Keratinocyte (primary cell): ENCODE measurements at regions not wholly inside any gene's neighbourhood (a gene's known extent, or its start where the extent isn't known, plus 50 kb on each side); places are given as distances from the start of the nearest gene placed in this dataset.
A peak's percentile ranks its signal among the peaks of the same experiment; 100 is the strongest.

ENCODE experiments used
- DNase-seq: peaks from one replicate; pipeline ENCODE4 v3.0.0-alpha.2; 2011; ENCODE audit warnings: low read depth, missing footprints, low spot score
- FAIRE-seq: peaks from 2 replicates; lab custom pipeline; 2011; peaks lifted over from hg19 to GRCh38; lab: Jason Lieb, UNC
- H2AFZ ChIP-seq: 2 replicates; pipeline ENCODE4 v1.6.0; 2012; ENCODE audit warnings: low read length, control low read depth, inconsistent platforms; ENCODE audit not compliant: control insufficient read depth
- H3K27ac ChIP-seq: 2 replicates; pipeline ENCODE4 v1.5.1; 2011; ENCODE audit warnings: low read length; ENCODE audit not compliant: control insufficient read depth, insufficient read depth
- H3K27me3 ChIP-seq: 3 replicates; pipeline ENCODE4 v1.6.0; 2011; ENCODE audit warnings: low read length; ENCODE audit not compliant: control insufficient read depth, insufficient read depth; ENCODE audit errors: extremely low read depth
- H3K36me3 ChIP-seq, 2 experiments: 2 replicates in 1 of 2; 3 replicates in 1 of 2; pipeline ENCODE4 v1.5.1; 2011; ENCODE audit warnings: low read length in 2 of 2, mild to moderate bottlenecking in 1 of 2; ENCODE audit not compliant: control insufficient read depth in 2 of 2, insufficient read depth in 2 of 2; ENCODE audit errors: extremely low read depth in 1 of 2
- H3K4me1 ChIP-seq: 3 replicates; pipeline ENCODE4 v1.5.1; 2011; ENCODE audit warnings: low read length; ENCODE audit not compliant: control insufficient read depth, insufficient read depth; ENCODE audit errors: extremely low read depth
- H3K4me2 ChIP-seq: 3 replicates; pipeline ENCODE4 v1.6.0; 2011; ENCODE audit warnings: low read depth, low read length; ENCODE audit not compliant: control insufficient read depth, insufficient read depth; ENCODE audit errors: extremely low read depth
- H3K4me3 ChIP-seq, 3 experiments: fragments of 200-600 bp in 1 of 3; sonication (generic) in 1 of 3; 2 replicates in 2 of 3; 3 replicates in 1 of 3; pipeline ENCODE4 v1.5.1; 2011 to 2016; ENCODE audit warnings: low read length in 3 of 3, mild to moderate bottlenecking in 3 of 3, control low read depth in 2 of 3, inconsistent platforms in 1 of 3, low read depth in 1 of 3, mixed read lengths in 1 of 3, mixed run types in 1 of 3, moderate library complexity in 1 of 3; ENCODE audit not compliant: control insufficient read depth in 2 of 3, insufficient read depth in 2 of 3; ENCODE audit errors: extremely low read depth in 1 of 3
- H3K79me2 ChIP-seq: 2 replicates; pipeline ENCODE4 v1.6.0; 2012; ENCODE audit warnings: low read length; ENCODE audit not compliant: control insufficient read depth, insufficient read depth
- H3K9ac ChIP-seq: 3 replicates; pipeline ENCODE4 v1.6.0; 2011; ENCODE audit warnings: low read length; ENCODE audit not compliant: control insufficient read depth, insufficient read depth; ENCODE audit errors: extremely low read depth
- H3K9me1 ChIP-seq: 3 replicates; pipeline ENCODE4 v1.6.0; 2011; ENCODE audit warnings: low read length; ENCODE audit not compliant: control insufficient read depth, insufficient read depth; ENCODE audit errors: extremely low read depth
- H3K9me3 ChIP-seq: 2 replicates; pipeline ENCODE4 v1.5.1; 2012; ENCODE audit warnings: low read depth, low read length; ENCODE audit not compliant: control insufficient read depth
- H4K20me1 ChIP-seq: 3 replicates; pipeline ENCODE4 v1.6.0; 2011; ENCODE audit warnings: low read length; ENCODE audit not compliant: control insufficient read depth, insufficient read depth; ENCODE audit errors: extremely low read depth
- EZH2 ChIP-seq: IDR thresholded peaks from one replicate; pipeline ENCODE4 v1.6.1; 2012; ENCODE audit warnings: inconsistent platforms, mild to moderate bottlenecking, low read length, moderate library complexity
- dilution Hi-C: fragments of 300-500 bp; cut with MboI; formaldehyde crosslinking; loops from one replicate; pipeline ENCODE4 v1.7.0; 2020; ENCODE audit warnings: low sequenced_read_pairs; ENCODE audit not compliant: extremely low pct_ligation_motif_present
- TF ChIP-seq, protein P1 (sequence below), 3 experiments: IDR thresholded peaks in 1 of 3; conservative IDR thresholded peaks in 1 of 3; optimal IDR thresholded peaks in 1 of 3; 2 replicates in 2 of 3; 3 replicates in 1 of 3; pipeline versions ENCODE3 to v1.5.1; 2011; ENCODE audit warnings: low read length in 3 of 3, mild to moderate bottlenecking in 3 of 3, moderate library complexity in 2 of 3, control low read depth in 1 of 3, inconsistent platforms in 1 of 3; ENCODE audit not compliant: insufficient read depth in 2 of 3; ENCODE audit errors: extremely low read depth in 1 of 3

DNA sequence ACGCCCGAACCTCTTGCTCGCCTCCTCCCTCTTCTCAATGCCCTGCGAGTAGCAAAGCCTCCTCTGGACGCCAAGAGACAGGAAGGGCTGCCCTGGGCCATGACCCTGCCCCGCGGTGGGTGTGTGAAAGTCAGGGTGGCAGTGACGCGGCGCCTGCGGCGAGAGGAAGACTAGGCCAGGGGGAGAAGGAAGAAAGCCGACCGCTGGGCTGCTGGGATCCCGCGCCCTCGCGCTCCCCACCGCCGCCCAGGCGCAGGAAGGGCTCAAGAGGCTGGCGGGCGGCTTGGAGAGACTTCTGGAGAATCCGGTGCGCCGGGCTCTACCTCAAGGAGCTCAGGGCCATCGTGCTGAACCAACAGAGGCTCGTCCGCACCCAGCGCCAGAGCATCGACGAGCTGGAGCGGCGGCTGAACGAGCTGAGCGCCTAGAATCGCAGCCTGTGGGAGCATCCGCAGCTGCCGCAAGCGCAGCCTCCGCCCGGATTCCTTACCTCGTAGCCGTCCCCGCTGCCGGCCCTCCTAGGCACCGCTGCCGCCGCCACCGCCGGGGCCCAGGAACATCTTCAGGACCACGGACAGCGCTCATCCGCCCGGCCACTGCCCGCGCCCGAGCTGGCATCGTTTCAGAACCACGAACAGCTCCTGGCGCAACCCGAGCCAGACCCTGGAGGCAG, 105.0 kb upstream of the PRB2 start:
- Histone ChIP-seq H2AFZ (no peak overlapping the region), H3K79me2 (no peaks in the 10 kb centered on the region), H3K9ac (no peak overlapping the region), H3K4me2 (no peak overlapping the region), H3K27ac (no peak overlapping the region), H3K36me3 (no peaks in the 10 kb centered on the region), H3K27me3 (peaks cover 9% of the 10 kb centered on the region), H3K4me1 (no peaks in the 10 kb centered on the region), H3K9me3 (no peaks in the 10 kb centered on the region), H3K9me1 (no peaks in the 10 kb centered on the region), H4K20me1 (no peaks in the 10 kb centered on the region), H3K4me3 (no peak overlapping the region)
- FAIRE-seq: no peak
- DNase-seq: peak; percentile 7
- no peak for TF ChIP-seq EZH2
- TF ChIP-seq, protein P1, sequence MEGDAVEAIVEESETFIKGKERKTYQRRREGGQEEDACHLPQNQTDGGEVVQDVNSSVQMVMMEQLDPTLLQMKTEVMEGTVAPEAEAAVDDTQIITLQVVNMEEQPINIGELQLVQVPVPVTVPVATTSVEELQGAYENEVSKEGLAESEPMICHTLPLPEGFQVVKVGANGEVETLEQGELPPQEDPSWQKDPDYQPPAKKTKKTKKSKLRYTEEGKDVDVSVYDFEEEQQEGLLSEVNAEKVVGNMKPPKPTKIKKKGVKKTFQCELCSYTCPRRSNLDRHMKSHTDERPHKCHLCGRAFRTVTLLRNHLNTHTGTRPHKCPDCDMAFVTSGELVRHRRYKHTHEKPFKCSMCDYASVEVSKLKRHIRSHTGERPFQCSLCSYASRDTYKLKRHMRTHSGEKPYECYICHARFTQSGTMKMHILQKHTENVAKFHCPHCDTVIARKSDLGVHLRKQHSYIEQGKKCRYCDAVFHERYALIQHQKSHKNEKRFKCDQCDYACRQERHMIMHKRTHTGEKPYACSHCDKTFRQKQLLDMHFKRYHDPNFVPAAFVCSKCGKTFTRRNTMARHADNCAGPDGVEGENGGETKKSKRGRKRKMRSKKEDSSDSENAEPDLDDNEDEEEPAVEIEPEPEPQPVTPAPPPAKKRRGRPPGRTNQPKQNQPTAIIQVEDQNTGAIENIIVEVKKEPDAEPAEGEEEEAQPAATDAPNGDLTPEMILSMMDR (optimal IDR thresholded peaks at IDR 0.05 in 1 of 3, IDR thresholded peaks at IDR 0.05 in 1 of 3, conservative IDR thresholded peaks at IDR 0.05 in 1 of 3; ENCODE audit: extremely low read depth in 1 of 3, insufficient read depth in 2 of 3, low read length in 3 of 3): no peak
- dilution Hi-C loops: no loop called here

DNA sequence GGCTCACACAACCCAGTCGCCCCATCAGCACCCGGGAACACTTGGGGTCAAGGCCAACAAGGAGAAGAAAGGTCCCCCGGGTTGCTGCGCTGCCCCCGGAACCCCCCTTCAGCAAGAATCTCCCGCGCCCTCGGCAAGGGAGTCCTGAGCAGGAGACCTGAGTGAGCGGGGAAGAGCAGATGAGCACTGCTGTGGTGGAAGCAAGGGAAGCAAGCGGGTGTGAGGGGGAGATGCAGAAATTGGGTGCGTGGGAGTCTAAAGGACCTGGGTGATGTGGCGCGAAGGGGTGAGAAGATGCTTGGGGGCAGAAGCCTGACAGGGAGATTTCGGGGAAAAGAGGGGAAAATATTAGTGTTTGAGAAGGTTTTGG, 105.5 kb upstream of the PRB2 start:
- dilution Hi-C loops: no loop called here
- no peak overlapping the region for H3K27ac ChIP-seq
- no peak for DNase-seq
- no peaks in the 10 kb centered on the region for H3K4me1 ChIP-seq
- H3K27me3 ChIP-seq: peaks cover 9% of the 10 kb centered on the region
- H4K20me1 ChIP-seq: no peaks in the 10 kb centered on the region
- TF ChIP-seq, protein P1 (optimal IDR thresholded peaks at IDR 0.05 in 1 of 3, IDR thresholded peaks at IDR 0.05 in 1 of 3, conservative IDR thresholded peaks at IDR 0.05 in 1 of 3; ENCODE audit: extremely low read depth in 1 of 3, insufficient read depth in 2 of 3, low read length in 3 of 3): no peak
- TF ChIP-seq EZH2: no peak
- H3K9me1 ChIP-seq: no peaks in the 10 kb centered on the region
- H3K9me3 ChIP-seq: no peaks in the 10 kb centered on the region
- no peak overlapping the region for H3K4me2 ChIP-seq
- H3K4me3 ChIP-seq: no peak overlapping the region
- H3K79me2 ChIP-seq: no peaks in the 10 kb centered on the region
- FAIRE-seq: no peak
- no peaks in the 10 kb centered on the region for H3K36me3 ChIP-seq
- no peak overlapping the region for H3K9ac ChIP-seq
- H2AFZ ChIP-seq: no peak overlapping the region
